HUDEP-2 (cell line): ENCODE measurements at regions not wholly inside any gene's neighbourhood (a gene's known extent, or its start where the extent isn't known, plus 50 kb on each side); places are given as distances from the start of the nearest gene placed in this dataset.
"Not testable (repeated sequence)": the region's sequence is repeated elsewhere in the genome, so short reads cannot be mapped to it uniquely, and the experiment has no call there.

Source experiments
- DNase-seq, 76 experiments: peaks; one replicate each; lab custom pipeline; 2025; ENCODE audit not compliant: unreplicated experiment in 76 of 76; lab: John Stamatoyannopoulos, UW

GRCh38 chr17:31750578-31750977 is 108.5 kb downstream of the COPRS start:
- no peak for DNase-seq

- no peak for DNase-seq
Observed at GRCh38 chr17:31748881-31749280, 110.2 kb downstream of the COPRS start.

- no peak for DNase-seq
Observed at GRCh38 chr17:31746884-31747495, 112.1 kb downstream of the COPRS start.

GRCh38 chr17:31745964-31746600 is 113.0 kb downstream of the COPRS start:
- no peak for DNase-seq

GRCh38 chr17:31744511-31744951 is 114.5 kb downstream of the COPRS start:
- DNase-seq = no peak

GRCh38 chr17:31743797-31744196 is 115.2 kb downstream of the COPRS start:
- no peak for DNase-seq

- DNase-seq = no peak
Observed at GRCh38 chr17:31741371-31741770, 117.7 kb downstream of the COPRS start.

- no peak for DNase-seq
Observed at GRCh38 chr17:31740611-31741082, 118.4 kb downstream of the COPRS start.

GRCh38 chr17:31738996-31739699 is 119.9 kb downstream of the COPRS start:
- DNase-seq = no peak

- no peak for DNase-seq
Observed at GRCh38 chr17:31738488-31738887, 120.6 kb downstream of the COPRS start.

GRCh38 chr17:31738067-31738466 is 121.0 kb downstream of the COPRS start:
- peak in 2 of 76 experiments; percentile 3 to 6 for DNase-seq

- no peak for DNase-seq
Observed at GRCh38 chr17:31736855-31737625, 122.0 kb downstream of the COPRS start.

- DNase-seq = no peak
Observed at GRCh38 chr17:31733326-31733725, 125.7 kb downstream of the COPRS start.

GRCh38 chr17:31731585-31732154 is 127.4 kb downstream of the COPRS start:
- DNase-seq = not testable (repeated sequence)

- no peak for DNase-seq
Observed at GRCh38 chr17:31731118-31731517, 127.9 kb downstream of the COPRS start.

GRCh38 chr17:31726980-31727427 is 132.0 kb downstream of the COPRS start:
- no peak for DNase-seq

GRCh38 chr17:31724619-31725018 is 134.4 kb downstream of the COPRS start:
- no peak for DNase-seq

- no peak for DNase-seq
Observed at GRCh38 chr17:31724026-31724425, 135.0 kb downstream of the COPRS start.

- no peak for DNase-seq
Observed at GRCh38 chr17:31722251-31723056, 136.6 kb downstream of the COPRS start.
